ENCODE measurements at regions not wholly inside any gene's neighbourhood (a gene's known extent, or its start where the extent isn't known, plus 50 kb on each side); places are given as distances from the start of the nearest gene placed in this dataset.

DNA sequence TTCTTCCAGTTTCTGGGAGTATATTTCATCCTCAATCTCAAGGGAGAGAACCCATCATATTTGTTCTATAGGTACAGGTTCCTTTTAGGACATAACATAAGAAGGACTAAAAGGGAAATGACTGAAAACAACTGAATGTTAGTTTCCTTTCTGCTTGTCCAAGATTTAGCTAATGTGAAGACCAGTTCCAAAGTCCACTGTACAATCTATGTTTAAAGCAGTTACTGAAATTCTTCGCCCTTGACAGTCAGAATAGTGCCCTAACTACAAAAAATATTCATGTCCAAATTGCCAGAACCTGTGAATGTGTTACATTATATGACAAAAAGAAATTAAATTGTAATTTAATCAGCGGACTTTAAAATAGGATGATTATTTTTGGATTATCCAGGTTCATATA is 466.3 kb upstream of the SETBP1 start:
- TF ChIP-seq, protein P1, sequence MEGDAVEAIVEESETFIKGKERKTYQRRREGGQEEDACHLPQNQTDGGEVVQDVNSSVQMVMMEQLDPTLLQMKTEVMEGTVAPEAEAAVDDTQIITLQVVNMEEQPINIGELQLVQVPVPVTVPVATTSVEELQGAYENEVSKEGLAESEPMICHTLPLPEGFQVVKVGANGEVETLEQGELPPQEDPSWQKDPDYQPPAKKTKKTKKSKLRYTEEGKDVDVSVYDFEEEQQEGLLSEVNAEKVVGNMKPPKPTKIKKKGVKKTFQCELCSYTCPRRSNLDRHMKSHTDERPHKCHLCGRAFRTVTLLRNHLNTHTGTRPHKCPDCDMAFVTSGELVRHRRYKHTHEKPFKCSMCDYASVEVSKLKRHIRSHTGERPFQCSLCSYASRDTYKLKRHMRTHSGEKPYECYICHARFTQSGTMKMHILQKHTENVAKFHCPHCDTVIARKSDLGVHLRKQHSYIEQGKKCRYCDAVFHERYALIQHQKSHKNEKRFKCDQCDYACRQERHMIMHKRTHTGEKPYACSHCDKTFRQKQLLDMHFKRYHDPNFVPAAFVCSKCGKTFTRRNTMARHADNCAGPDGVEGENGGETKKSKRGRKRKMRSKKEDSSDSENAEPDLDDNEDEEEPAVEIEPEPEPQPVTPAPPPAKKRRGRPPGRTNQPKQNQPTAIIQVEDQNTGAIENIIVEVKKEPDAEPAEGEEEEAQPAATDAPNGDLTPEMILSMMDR (conservative IDR thresholded peaks at IDR 0.05 in 1 of 2, IDR thresholded peaks at IDR 0.05 in 1 of 2; ENCODE audit: low read depth in 1 of 2, low read length in 2 of 2), result no peak
- no peak for TF ChIP-seq EZH2 (IDR thresholded peaks at IDR 0.05; ENCODE audit: low read length, missing control alignments)
